ENCODE measurements at regions not wholly inside any gene's neighbourhood (a gene's known extent, or its start where the extent isn't known, plus 50 kb on each side); places are given as distances from the start of the nearest gene placed in this dataset.
A peak's percentile ranks its signal among the peaks of the same experiment; 100 is the strongest.

DNA sequence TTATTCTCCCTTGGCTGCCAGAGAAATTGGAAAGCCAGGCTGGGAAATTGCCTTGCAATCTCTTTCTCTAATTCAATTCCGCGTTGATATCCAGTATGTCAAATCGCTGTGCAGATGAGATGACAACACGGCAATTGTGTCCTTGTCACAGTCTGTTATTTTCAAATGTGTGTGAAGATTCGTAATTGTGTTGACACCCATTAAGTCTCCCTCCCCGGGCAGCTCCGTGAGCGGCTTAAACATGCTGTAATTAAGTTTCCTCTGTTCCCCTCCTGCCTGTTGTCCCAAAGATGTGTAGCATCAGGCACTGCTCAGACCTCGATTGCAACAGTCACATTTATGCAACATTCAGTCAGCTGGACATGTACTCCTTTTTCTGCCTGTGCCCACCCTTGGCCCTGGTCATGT is 209.5 kb downstream of the LPIN1 start:
- no peak for DNase-seq

DNA sequence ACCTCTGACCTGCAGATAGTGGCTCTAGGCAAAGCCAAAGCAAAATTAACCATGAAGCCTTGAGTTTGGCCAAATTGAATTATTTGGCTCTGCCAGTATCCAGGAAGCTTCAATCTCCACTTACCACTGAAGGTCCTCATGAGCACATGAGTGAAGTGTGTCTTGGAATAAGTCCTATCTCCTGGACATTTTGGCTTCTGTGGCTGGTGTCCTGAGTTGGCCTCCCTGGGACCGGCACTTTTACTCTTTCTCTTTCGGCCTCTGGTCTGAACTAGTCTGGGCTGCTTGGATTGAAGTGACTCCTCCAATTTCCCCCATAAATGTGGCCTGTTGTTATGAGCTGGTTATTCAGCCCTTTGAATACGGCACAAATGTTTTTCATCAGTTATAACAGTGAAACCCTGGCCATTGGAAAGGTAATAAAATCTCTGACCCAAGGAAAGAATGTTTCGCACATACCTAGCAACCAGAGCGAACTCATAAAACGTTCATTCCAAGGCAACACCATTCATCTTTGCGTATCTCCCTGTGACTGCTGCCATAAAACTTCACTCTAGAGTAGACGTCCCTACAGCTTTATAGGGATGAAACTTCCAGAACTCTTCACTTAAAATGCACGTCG is 216.4 kb downstream of the LPIN1 start:
- no peak for DNase-seq

DNA sequence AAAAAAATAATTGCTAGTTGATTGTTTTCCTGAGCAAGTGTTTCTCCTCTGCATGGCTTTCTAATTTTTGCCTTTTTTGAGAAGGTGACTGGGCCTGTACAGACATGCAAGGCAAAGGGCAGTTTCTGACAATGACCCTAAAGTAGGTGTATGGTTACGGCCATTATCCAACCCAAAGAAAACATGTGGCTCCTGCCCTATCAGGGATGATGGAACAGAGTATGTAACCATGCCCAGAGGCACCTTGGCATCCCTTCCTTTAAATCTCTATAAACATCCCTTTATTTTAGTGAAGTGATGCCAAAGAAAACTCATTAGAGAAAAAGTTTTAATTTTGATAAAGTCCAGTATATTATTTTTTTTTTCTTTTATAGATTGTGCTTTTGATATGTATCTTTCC is 217.5 kb downstream of the LPIN1 start:
- DNase-seq, result no peak

DNA sequence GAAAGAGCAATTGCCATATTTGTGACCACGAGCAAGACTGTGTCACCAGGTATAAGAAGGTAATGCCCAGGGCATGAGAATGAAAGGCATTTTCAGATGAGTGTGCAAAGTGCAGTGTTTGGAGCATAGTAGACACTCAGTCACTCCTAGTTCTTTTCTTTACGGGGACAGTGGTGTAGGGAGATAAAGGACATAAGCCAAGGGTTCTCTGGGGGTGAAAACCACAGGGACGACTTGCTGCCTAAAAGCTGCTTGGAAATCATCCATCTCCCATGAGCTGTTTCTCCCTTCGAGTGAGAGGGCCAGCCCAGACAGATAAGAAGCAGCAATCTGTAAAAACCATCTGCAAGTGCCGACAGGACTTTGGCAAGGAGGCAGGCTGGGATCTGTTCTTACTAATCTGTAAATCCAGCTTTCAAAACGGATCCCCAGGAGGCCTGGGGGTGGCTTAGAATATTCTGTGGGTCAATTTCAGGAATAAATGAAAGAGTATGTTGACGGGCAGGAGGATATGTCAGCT is 221.6 kb downstream of the LPIN1 start:
- no peak for DNase-seq

DNA sequence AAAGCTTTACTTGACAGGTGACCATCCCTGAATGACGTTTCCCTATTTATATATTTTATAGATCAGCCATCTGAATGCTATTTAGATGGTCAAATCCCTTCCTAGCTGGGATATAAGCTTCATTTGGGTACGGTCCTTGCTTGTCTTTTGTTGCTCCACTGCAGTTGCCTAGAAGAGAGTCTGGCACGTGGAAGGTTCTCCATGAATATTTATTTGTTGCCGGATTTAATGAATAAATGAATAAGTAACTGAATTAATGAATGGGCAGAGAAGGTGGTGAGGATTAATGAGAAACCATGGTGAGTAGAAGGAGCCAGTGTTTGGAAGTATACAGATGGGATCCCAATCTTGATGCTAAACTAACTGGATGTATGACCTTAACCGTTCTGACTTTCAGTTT is 222.1 kb downstream of the LPIN1 start:
- no peak for DNase-seq

DNA sequence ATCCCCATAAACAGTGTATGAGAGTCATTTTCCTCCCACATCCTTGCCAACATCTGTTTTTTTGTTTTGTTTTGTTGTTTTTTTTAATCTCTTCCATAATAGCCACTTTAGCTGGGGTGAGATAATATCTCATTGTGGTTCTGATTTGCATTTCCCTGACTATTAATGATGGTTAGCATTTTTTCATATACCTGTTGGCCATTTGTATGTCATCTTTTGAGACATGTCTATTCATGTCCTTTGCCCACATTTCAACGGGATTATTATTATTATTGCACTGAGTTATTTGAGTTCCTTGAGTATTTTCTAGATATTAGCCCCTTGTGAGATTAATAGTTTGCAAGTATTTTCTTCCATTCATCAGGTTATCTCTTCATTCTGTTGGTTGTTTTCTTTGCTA is 223.3 kb downstream of the LPIN1 start:
- DNase-seq, result no peak

DNA sequence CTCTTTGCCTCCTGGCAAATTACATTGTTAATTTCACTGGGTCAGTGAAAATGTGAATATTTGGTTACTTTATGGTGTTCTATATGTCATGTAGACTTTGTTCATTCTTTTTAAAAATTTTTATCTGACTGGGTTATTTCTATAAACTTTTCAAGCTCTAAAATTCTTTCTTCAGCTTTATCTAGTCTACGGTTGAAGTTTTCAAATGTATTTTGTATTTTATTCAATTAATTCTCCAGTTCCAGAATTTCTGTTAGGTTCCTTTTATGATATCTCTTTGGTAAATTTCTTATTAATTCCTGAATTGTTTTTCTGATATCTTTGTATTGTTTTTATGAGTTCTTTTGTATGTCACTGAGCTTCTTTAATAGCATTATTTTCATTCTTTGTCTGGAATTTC is 228.1 kb downstream of the LPIN1 start:
- DNase-seq, result no peak

DNA sequence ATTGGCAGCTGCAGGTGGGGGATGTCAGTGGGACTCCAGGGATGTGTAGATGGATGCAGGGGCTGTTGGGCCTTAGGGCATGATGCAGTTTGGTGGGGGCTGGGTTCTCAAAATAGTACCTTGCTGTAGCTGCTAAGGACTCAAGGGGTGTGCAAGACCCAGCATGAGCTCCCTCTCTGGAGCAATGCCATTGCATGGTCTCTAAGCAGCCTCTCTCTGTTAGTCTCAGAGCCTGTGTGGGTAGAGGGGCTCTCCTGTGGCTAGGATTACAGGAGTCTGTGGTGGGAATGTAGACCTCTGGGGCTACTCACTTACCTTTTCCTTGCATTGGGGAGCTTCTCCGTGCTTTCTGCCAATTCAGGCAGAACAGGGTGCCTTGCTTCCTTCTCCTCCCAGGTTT is 228.9 kb downstream of the LPIN1 start:
- DNase-seq, result no peak

DNA sequence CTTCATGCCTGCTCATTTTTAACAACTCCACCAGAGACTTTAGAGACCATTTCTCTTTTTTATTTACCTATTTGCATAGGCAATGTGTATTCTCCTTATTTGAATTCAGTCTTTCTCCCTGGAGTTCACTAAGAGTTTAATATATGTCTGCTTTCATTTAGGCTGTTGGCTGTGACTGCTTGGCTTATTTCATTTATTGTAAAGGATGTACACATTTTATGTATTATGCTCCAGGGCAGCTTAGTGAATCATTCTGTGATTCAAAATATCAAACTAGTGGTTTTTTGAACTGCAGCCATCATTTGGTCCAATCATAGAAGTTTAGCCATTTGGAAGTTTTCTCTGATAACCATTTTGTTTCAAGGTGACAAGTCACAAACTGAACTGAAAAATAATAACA is 229.6 kb downstream of the LPIN1 start:
- no peak for DNase-seq

DNA sequence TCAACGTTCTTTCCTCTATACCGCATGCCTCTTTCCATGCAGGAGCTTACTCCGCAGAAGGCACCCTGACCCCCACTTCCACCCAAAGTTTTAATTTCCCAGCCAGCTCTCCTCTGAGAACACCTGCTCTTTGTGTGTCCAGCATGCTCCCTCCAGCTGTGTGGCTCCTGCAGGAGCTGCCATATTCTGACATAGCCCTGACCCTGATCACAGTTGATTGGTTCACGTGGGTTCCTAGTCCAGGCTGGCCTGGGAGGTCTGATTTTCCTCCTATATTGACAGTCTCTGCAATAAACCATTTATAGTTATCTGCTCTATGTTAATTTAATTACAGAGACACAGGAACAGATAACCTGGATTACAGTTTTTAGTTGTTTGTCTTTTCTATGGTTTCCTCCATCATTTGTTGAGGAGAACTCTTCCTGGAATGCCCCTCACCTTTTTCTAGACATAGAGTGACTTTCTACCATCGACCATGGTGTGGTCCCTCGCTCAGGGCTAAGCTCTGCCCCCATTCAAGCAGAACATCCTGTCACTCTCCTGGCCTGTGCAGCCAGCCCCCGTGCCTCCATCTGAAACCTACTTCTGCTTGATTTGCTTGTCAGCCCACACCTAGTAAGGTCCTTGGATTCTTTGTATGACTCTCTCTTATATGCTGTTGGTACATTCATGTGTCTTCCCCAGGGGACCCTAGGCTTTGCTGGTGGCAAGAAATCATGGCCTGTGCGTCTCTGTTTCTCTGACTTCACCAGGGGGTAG is 231.5 kb downstream of the LPIN1 start:
- no peak for DNase-seq

DNA sequence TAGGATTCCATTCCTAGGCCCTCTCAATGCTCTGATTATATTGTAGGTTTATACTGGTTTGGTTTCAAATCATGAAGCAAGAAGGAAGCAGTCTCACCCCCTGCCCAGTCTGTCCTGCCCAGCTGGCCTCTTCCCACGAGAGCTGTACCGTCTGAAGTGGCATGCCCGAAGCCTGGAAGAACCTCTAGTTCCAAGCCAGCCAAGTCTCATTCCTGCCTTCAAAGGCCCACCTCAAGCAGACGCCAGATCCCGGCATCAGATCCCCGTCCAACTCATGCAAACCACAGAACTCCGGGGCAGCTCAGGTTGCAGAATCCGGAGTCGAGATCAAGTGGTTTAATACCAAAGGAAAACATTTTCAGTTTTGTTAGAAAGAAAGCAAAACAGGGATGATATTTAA is 234.4 kb downstream of the LPIN1 start:
- DNase-seq, result no peak

DNA sequence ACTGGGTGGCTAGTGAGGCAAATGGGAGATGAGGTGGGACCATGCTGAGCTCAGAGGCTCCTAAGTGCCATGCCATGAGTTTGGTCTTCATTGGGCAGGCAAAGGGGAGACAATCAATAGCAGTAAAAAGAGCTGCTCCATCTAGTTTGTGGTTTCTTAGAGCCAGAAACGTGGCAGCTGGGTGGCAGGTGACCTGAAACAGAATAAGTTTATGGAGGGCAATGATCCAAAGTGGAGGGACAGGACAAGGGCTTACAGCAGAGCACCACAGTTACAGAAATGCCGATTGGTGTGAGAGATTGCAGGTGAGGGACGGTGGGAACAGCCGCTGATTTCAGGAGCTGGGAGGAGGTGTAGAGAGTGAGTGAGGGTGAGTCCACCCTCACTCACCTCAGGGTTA is 237.0 kb downstream of the LPIN1 start:
- DNase-seq, result no peak

DNA sequence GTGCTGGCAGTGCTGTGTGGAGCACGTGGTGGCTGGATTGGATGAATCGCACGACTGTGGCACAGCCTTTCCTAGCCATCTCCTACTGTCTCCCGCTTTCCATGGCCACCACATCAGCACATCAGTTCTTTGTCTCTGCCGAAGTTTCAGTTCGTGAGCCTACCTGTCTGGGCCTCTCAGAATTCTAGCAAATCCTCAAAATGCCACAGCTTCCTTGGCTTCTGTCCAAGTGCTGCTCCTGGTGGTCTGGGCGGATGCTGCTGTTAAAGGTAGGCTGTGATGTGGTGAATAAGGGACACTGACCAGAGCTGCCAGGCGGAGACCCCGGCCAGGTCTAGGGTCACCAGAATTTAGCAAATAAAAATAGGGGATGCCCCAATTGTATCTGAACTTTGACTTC is 237.4 kb downstream of the LPIN1 start:
- DNase-seq, result no peak

DNA sequence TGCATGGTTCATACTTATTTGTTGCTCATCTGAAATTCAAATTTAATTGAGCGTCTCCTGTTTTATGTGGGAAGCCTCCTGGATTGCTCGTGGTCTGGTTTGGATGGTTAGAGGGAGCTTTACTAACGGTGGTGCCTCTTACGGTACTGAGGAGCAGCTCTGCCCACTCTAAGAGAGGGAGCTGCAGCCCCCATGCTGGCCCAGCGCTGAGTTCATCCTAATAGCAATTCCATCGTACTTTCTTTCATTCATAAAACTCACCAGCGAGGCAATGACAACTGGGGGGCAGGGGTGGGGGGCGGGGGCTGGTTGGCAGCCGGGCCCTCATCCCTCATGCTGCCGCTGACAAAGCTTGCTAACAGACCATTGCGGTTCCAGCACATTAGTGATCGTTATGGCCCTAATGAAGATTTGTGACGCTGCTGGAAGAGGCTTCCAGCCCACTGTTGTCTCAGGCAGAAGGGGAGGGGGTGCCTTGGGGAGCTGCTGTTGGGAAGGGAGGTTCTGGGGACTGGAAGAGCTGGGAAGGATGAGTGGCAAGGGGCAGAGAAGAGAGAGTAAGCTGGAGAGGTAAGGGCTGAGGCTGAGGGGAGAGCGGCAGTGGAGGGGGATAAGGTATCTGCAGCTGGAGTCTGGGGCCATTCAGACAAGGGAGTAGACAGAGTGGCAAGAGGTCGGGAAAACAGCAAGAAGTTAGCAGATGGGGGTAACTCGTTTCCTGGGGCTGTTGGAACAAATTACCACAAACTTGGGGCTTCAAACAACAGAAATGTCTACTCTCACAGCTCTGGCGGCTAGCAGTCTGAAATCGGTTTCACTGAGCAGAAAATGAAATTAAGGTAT is 238.1 kb downstream of the LPIN1 start:
- peak; percentile 38 for DNase-seq

DNA sequence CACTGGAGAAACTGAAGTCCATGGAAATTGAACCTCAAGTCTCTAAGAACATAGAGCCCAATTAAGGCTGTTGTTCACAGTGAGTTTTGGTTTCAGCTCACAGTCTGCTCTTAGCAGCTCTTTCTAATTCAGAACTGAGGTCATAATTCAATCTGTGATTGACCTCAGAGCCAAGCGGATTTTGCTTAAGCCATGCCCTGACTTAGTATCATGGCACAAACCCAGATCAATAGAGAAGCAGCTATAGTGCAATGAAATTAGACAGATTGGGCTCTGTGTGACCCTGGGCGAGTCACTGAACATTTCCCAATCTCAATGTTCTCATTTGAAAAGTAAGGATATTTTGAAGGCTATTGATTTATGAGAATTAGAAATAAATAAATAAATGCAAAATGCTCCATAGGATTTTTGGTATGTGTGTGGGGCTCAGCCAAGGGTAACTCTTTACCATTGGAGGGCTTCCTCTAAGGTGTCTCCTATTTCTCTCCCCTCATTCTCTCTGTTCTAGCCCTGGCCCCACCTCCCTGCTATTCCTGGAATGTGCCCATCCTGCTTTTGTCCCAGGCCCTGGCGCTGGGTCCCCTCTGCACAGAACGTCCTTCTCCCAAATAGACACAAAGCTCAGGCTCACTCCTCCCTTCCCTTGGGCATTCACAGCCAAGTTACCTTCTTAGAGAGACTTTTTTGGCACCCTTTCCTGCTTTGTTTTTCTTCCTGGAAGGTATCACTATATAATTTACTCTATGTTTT is 239.6 kb downstream of the LPIN1 start:
- no peak for DNase-seq

DNA sequence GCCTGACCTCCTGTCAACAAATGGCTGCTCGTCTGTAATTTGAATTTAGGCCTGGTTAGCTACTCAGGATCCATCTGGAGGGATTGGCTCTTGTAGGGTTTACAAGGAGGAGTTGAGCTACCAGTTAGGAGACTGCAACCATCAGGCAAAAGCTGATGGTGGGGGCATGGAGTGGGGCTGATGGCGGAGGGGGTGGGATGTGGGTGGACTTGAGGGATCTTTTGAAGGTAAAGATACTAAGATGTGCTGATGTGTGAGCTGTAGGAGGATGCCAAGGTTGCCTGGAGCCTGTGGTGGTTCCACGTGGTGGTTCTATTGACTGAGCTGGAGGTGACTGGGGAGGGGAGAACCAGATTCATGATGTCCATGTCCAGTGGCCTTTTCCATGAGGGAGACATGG is 240.7 kb downstream of the LPIN1 start:
- DNase-seq, result no peak

DNA sequence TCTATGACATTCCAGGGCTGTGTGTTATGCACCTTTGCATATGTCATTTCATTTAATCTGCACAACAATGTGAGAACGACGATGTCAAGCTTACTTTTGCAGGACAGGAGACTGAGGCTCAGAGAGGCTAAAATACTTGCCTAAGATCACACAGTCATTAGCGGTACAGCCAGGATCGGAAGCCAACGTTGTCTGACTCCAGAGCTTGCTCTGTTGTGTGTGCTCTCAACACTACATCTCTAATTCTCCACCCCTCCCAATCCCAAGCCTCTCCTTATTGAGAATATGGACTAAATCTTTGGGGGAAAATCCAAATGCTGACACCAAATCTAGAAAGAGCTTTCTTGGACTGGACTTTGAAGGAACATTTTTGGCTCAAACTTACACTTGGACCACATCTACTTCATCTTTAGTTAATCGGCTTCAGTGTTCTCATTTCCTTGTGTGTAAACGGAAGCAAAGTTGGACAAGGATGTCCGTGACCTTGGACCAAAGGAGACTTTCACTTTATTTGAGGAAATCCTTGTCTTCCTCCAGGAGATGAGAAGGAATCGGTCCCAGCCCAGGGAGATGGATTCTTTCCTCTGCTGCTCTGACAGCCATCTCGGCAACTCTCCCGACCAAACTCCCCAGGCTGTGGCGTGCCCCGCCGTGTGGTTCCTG is 242.4 kb downstream of the LPIN1 start:
- no peak for DNase-seq

DNA sequence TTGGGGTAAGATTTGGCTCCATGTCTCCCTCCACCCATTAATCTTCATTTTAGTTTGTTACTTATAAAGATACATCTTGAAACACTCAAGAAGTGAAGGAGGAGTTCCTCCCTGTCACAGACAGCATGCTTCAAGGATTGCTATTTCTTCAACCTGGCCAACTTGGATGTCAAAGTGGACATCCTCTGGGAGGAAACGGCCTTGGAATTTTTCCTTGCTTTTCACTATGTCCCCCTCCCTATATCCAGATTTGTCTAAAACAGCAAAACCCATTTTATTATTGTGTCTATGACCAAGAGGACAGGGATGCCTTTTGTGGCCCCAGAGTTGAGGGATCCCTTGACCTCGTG is 242.9 kb downstream of the LPIN1 start:
- DNase-seq, result no peak

DNA sequence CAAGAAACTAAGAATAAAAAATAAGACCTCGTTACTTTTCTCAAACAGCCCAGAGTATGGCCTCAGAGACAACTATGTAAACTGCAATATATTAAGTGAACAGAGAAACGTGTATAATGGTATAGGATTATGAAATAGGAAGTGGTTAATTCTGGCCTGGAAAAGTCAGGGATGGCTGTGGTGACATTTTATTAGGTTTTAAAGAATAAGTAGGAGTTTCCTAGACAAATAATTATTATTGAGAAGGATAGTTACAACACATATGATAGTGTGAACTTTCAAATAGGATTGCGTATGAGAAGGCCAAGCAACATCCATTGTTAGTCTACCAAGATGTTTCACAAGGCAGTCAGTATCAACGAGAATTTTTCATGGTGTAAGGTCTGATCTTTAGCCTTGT is 244.1 kb downstream of the LPIN1 start:
- DNase-seq, result no peak

DNA sequence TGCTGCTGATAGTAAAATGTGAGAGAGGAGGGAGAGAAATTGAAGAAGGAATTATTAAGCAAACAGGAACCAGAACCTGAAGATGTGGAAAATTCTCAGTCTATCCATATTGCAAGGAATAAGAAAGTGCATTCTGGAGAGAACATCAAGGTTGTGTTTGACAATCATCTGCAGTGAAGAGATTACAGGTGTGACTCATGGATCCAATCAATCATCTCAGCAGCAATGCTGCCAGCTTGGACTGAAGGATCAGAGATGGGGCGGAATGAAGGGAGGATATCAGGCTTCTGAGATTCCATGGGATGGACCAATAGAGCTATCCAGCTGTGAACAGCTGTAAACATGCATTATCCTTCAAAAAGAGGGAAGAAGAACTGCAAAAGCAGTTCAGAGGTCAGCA is 247.3 kb downstream of the LPIN1 start:
- DNase-seq, result no peak

DNA sequence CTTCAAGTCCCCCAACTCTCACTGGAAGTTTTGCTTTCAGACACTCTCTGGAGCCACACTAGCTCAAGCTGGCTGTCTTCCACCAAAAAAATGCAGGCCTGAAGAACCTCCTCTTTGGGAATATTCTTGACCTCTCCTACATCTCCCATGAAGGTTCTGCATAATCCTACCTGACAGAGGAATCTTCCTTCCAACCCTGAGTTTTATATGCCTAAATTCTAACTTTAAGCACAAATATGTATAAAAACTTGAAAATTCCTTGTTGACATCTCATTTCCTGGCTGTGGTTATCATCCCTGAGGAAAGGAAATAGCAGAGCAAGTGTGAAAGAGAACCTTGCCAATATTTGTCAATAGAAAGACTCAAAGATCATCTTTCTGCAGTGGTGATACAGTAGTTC is 249.0 kb downstream of the LPIN1 start:
- no peak for DNase-seq

DNA sequence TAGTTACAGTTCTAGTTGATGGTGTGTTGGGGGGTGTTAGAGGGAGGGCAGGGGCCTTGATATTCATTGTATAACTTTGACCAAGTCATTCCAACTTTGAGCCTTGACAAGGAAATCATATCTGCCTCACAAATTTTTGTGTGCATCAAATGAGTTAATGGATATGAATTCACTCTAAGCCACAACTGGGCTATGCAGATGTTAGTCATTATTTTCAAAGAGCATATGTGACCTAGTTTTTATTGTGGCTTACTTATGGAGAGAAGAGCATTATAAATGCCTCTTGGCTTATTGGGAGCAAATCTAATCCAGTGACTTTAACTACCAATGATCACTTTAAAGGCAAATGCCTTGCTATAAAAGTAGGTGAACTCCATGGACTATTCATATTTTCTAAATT is 250.2 kb downstream of the LPIN1 start:
- no peak for DNase-seq

DNA sequence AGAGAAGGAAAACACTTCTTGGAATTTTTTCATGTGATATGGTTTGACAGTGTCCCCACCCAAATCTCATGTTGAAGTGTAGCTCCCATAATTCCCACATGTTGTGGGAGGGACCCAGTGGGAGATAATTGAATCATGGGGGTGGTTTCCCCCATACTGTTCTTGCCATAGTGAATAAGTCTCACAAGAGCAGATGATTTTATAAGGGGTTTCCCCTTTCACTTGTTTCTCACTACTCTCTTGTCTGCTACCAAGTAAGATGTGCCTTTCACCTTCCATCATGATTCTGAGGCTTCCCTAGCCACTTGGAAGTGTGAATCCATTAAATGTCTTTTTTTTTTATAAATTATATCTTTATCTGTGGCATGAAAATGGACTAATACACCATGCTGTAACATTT is 250.7 kb downstream of the LPIN1 start:
- no peak for DNase-seq
